PC-3 (cell line): ENCODE measurements at regions not wholly inside any gene's neighbourhood (a gene's known extent, or its start where the extent isn't known, plus 50 kb on each side); places are given as distances from the start of the nearest gene placed in this dataset.

Source experiments
- ATAC-seq: fragments of 200-7000 bp; cut with Tn5 transposase; 2 replicates; pipeline ENCODE4 v1.9.1; 2020; ENCODE audit warnings: mild to moderate bottlenecking, moderate library complexity
- BruUV-seq: library from RNA; stranded (reverse); fragments of 400-500 nt; replicated peaks from 2 replicates; lab custom pipeline; 2021; lab: Mats Ljungman, UMichigan
- CTCF ChIA-PET: fragments of 300-600 bp; sonication (Branson Sonifier 250); formaldehyde crosslinking; loops from one replicate; lab custom pipeline; 2022; ENCODE audit warnings: antibody characterized with exemption; lab: Charles Lee
- POLR2A ChIA-PET: fragments of 300-600 bp; sonication (Branson Sonifier 250); formaldehyde crosslinking; loops from one replicate; lab custom pipeline; 2022; ENCODE audit warnings: antibody characterized with exemption; ENCODE audit not compliant: unreplicated experiment; lab: Charles Lee
- DNase-seq: peaks from one replicate; pipeline ENCODE4 v3.0.0-alpha.2; 2015
- H2AFZ ChIP-seq: fragments of 300-600 bp; sonication (generic); 2 replicates; pipeline ENCODE4 v1.6.0; 2016; ENCODE audit warnings: antibody characterized with exemption, low read length
- H3F3A ChIP-seq: fragments of 300-600 bp; sonication (generic); one replicate; pipeline ENCODE4 v1.6.0; 2017; ENCODE audit warnings: antibody characterized with exemption, low read length, control low read depth, mild to moderate bottlenecking; ENCODE audit not compliant: unreplicated experiment
- H3K27ac ChIP-seq: fragments of 300-600 bp; sonication (generic); 2 replicates; pipeline ENCODE4 v1.5.1; 2016; ENCODE audit warnings: mild to moderate bottlenecking, low read length
- H3K27me3 ChIP-seq: fragments of 300-600 bp; sonication (generic); 2 replicates; pipeline ENCODE4 v1.6.1; 2016; ENCODE audit warnings: low read length, mixed read lengths
- H3K36me3 ChIP-seq: fragments of 300-600 bp; sonication (generic); 2 replicates; pipeline ENCODE4 v1.6.1; 2016; ENCODE audit warnings: low read depth, mixed run types, low read length, mixed read lengths
- H3K4me1 ChIP-seq: fragments of 300-600 bp; sonication (generic); 2 replicates; pipeline ENCODE4 v1.5.1; 2016; ENCODE audit warnings: low read length; ENCODE audit not compliant: insufficient read depth
- H3K4me2 ChIP-seq: fragments of 300-600 bp; sonication (generic); 2 replicates; pipeline ENCODE4 v1.6.0; 2016; ENCODE audit warnings: low read length
- H3K4me3 ChIP-seq: fragments of 300-600 bp; sonication (generic); 2 replicates; pipeline ENCODE4 v1.5.1; 2016; ENCODE audit warnings: mild to moderate bottlenecking, low read length, mixed read lengths
- H3K79me2 ChIP-seq: fragments of 300-600 bp; sonication (generic); 2 replicates; pipeline ENCODE4 v1.6.1; 2017; ENCODE audit warnings: low read length, mixed read lengths
- H3K9ac ChIP-seq: fragments of 300-600 bp; sonication (generic); 2 replicates; pipeline ENCODE4 v1.6.0; 2016; ENCODE audit warnings: mild to moderate bottlenecking, low read length
- H3K9me2 ChIP-seq: fragments of 300-600 bp; sonication (generic); replicated peaks from 2 replicates; pipeline ENCODE4 v1.6.1; 2016; ENCODE audit warnings: mixed run types, low read length, mixed read lengths
- H3K9me3 ChIP-seq: fragments of 300-600 bp; sonication (generic); 2 replicates; pipeline ENCODE4 v1.6.1; 2016; ENCODE audit warnings: low read length, mixed read lengths
- H4K20me1 ChIP-seq: fragments of 300-600 bp; sonication (generic); 2 replicates; pipeline ENCODE4 v1.6.1; 2016; ENCODE audit warnings: low read length, mixed read lengths
- CTCF ChIP-seq: fragments of 300-600 bp; sonication (generic); conservative IDR thresholded peaks from 2 replicates; pipeline ENCODE4 v1.5.1; 2017; ENCODE audit warnings: antibody characterized with exemption, low read depth, mild to moderate bottlenecking, low read length
- EZH2 ChIP-seq: fragments of 300-600 bp; sonication (generic); IDR thresholded peaks from one replicate; pipeline ENCODE4 v1.6.1; 2017; ENCODE audit warnings: antibody characterized with exemption, mild to moderate bottlenecking, low read length; ENCODE audit not compliant: unreplicated experiment
- EZH2phosphoT487 ChIP-seq: fragments of 300-600 bp; sonication (generic); IDR thresholded peaks from 2 replicates; pipeline ENCODE4 v1.6.1; 2018; ENCODE audit warnings: mild to moderate bottlenecking, antibody characterized with exemption, low read length, borderline replicate concordance
- intact Hi-C: fragments of 100-400 bp; cut with micrococcal nuclease; formaldehyde crosslinking; loops from 2 replicates; pipeline ENCODE4 v1.9.0; 2023

- H3K27ac ChIP-seq = no peak overlapping the region
- no peaks in the 10 kb centered on the region for H3F3A ChIP-seq
- no peaks in the 10 kb centered on the region for H4K20me1 ChIP-seq
- H3K9me2 ChIP-seq = no peaks in the 10 kb centered on the region
- TF ChIP-seq CTCF (no peak), EZH2 (no peak), EZH2phosphoT487 (no peak)
- DNase-seq = no peak
- POLR2A ChIA-PET = no interaction called here
- no TSS peak for BruUV-seq
- intact Hi-C loops = no loop called here
- H3K4me2 ChIP-seq = no peak overlapping the region
- no peak overlapping the region for H3K9ac ChIP-seq
- H3K36me3 ChIP-seq = no peaks in the 10 kb centered on the region
- H3K27me3 ChIP-seq = peaks cover 6% of the 10 kb centered on the region; the same call in 1 of the 2 replicates
- no peaks in the 10 kb centered on the region for H3K79me2 ChIP-seq
- no peak overlapping the region for H2AFZ ChIP-seq
- no peaks in the 10 kb centered on the region for H3K4me1 ChIP-seq
- no peaks in the 10 kb centered on the region for H3K9me3 ChIP-seq
- H3K4me3 ChIP-seq = no peak overlapping the region
- CTCF ChIA-PET = no interaction called here
- no peak for ATAC-seq
Observed at GRCh38 chr11:116234989-116235568, 537.7 kb downstream of the BUD13 start.

- Histone ChIP-seq H3K27me3 (peaks cover 6% of the 10 kb centered on the region), H2AFZ (no peak overlapping the region), H3F3A (no peaks in the 10 kb centered on the region), H3K36me3 (no peaks in the 10 kb centered on the region), H3K4me2 (no peak overlapping the region), H3K79me2 (no peaks in the 10 kb centered on the region), H3K9ac (no peak overlapping the region), H3K4me3 (no peak overlapping the region), H3K9me2 (no peaks in the 10 kb centered on the region), H3K27ac (no peak overlapping the region), H3K9me3 (no peaks in the 10 kb centered on the region), H4K20me1 (no peaks in the 10 kb centered on the region), H3K4me1 (no peaks in the 10 kb centered on the region)
- ChIA-PET CTCF (no interaction called here), POLR2A (no interaction called here)
- intact Hi-C loops = no loop called here
- no peak for DNase-seq
- no peak for ATAC-seq
- no TSS peak for BruUV-seq
- TF ChIP-seq EZH2phosphoT487 (no peak), EZH2 (no peak), CTCF (no peak)
Observed at GRCh38 chr11:116233561-116233960, 539.2 kb downstream of the BUD13 start.

GRCh38 chr11:116232364-116232828 lies 540.4 kb downstream of the BUD13 start:
- no TSS peak for BruUV-seq
- no peak overlapping the region for H3K4me2 ChIP-seq
- no peaks in the 10 kb centered on the region for H3K36me3 ChIP-seq
- intact Hi-C loops = no loop called here
- DNase-seq (no peak), ATAC-seq (no peak)
- no peaks in the 10 kb centered on the region for H3K9me3 ChIP-seq
- no peak for TF ChIP-seq EZH2phosphoT487
- no peak for TF ChIP-seq EZH2
- no peak for TF ChIP-seq CTCF
- H3K9me2 ChIP-seq = no peaks in the 10 kb centered on the region
- no peaks in the 10 kb centered on the region for H3K4me1 ChIP-seq
- no peaks in the 10 kb centered on the region for H3K79me2 ChIP-seq
- H3F3A ChIP-seq = no peaks in the 10 kb centered on the region
- no peaks in the 10 kb centered on the region for H4K20me1 ChIP-seq
- ChIA-PET CTCF (no interaction called here), POLR2A (no interaction called here)
- H3K9ac ChIP-seq = no peak overlapping the region
- H2AFZ ChIP-seq = no peak overlapping the region
- peaks cover 6% of the 10 kb centered on the region for H3K27me3 ChIP-seq
- H3K4me3 ChIP-seq = no peak overlapping the region
- no peak overlapping the region for H3K27ac ChIP-seq
